ENCODE measurements at regions not wholly inside any gene's neighbourhood (a gene's known extent, or its start where the extent isn't known, plus 50 kb on each side); places are given as distances from the start of the nearest gene placed in this dataset.

- no peak for TF ChIP-seq NFIC (IDR thresholded peaks at IDR 0.05)
- TF ChIP-seq TEAD4 (IDR thresholded peaks at IDR 0.05), result no peak
- TF ChIP-seq CEBPB (IDR thresholded peaks at IDR 0.05), result no peak
- TF ChIP-seq EP300 (IDR thresholded peaks at IDR 0.05; ENCODE audit: borderline replicate concordance), result no peak
- no peak for TF ChIP-seq MAX (IDR thresholded peaks at IDR 0.05)
- TF ChIP-seq CREB1 (IDR thresholded peaks at IDR 0.05; ENCODE audit: low read depth), result no peak
- no peak for TF ChIP-seq TCF12 (IDR thresholded peaks at IDR 0.05; ENCODE audit: low read depth)
- no peak for TF ChIP-seq USF1 (IDR thresholded peaks at IDR 0.05)
These were observed 611.7 kb downstream of the ZIC1 start for GRCh38 chr3:148020861-148021260.

GRCh38 chr3:148021381-148021780, 612.2 kb downstream of the ZIC1 start:
- TF ChIP-seq YY1 (IDR thresholded peaks at IDR 0.05; ENCODE audit: low read depth) (no peak), REST (IDR thresholded peaks at IDR 0.05; ENCODE audit: low read depth) (no peak)

- TF ChIP-seq RAD21 (IDR thresholded peaks at IDR 0.05; ENCODE audit: low read depth), result no peak
- no peak for TF ChIP-seq EP300 (IDR thresholded peaks at IDR 0.05; ENCODE audit: borderline replicate concordance)
- TF ChIP-seq CEBPB (IDR thresholded peaks at IDR 0.05), result no peak
- no peak for TF ChIP-seq TEAD4 (IDR thresholded peaks at IDR 0.05)
- no peak for TF ChIP-seq TAF1 (IDR thresholded peaks at IDR 0.05; ENCODE audit: low read depth)
- TF ChIP-seq EGR1 (IDR thresholded peaks at IDR 0.05), result no peak
- TF ChIP-seq FOXM1 (IDR thresholded peaks at IDR 0.05; ENCODE audit: borderline replicate concordance, low read depth), result no peak
- TF ChIP-seq TCF12 (IDR thresholded peaks at IDR 0.05; ENCODE audit: low read depth), result no peak
- TF ChIP-seq CREB1 (IDR thresholded peaks at IDR 0.05; ENCODE audit: low read depth), result no peak
These were observed 614.8 kb downstream of the ZIC1 start for GRCh38 chr3:148023994-148024393.

GRCh38 chr3:148026009-148026588, 616.9 kb downstream of the ZIC1 start:
- TF ChIP-seq ZBTB7A (IDR thresholded peaks at IDR 0.05; ENCODE audit: low read depth), result no peak

- no peak for TF ChIP-seq TCF12 (IDR thresholded peaks at IDR 0.05; ENCODE audit: low read depth)
- no peak for TF ChIP-seq ZBTB7A (IDR thresholded peaks at IDR 0.05; ENCODE audit: low read depth)
- no peak for TF ChIP-seq TEAD4 (IDR thresholded peaks at IDR 0.05)
- TF ChIP-seq EP300 (IDR thresholded peaks at IDR 0.05; ENCODE audit: borderline replicate concordance), result no peak
- no peak for TF ChIP-seq RAD21 (IDR thresholded peaks at IDR 0.05; ENCODE audit: low read depth)
- no peak for TF ChIP-seq EGR1 (IDR thresholded peaks at IDR 0.05)
- no peak for TF ChIP-seq USF1 (IDR thresholded peaks at IDR 0.05)
- TF ChIP-seq YY1 (IDR thresholded peaks at IDR 0.05; ENCODE audit: low read depth), result no peak
- TF ChIP-seq FOXM1 (IDR thresholded peaks at IDR 0.05; ENCODE audit: borderline replicate concordance, low read depth), result no peak
- no peak for TF ChIP-seq NFIC (IDR thresholded peaks at IDR 0.05)
- TF ChIP-seq CEBPB (IDR thresholded peaks at IDR 0.05), result no peak
- TF ChIP-seq CREB1 (IDR thresholded peaks at IDR 0.05; ENCODE audit: low read depth), result no peak
- no peak for TF ChIP-seq MAX (IDR thresholded peaks at IDR 0.05)
- no peak for TF ChIP-seq REST (IDR thresholded peaks at IDR 0.05; ENCODE audit: low read depth)
These were observed 621.8 kb downstream of the ZIC1 start for GRCh38 chr3:148030975-148031374.

GRCh38 chr3:148034353-148034752, 625.2 kb downstream of the ZIC1 start:
- no peak for TF ChIP-seq FOXM1 (IDR thresholded peaks at IDR 0.05; ENCODE audit: borderline replicate concordance, low read depth)
- TF ChIP-seq CREB1 (IDR thresholded peaks at IDR 0.05; ENCODE audit: low read depth), result no peak
- TF ChIP-seq REST (IDR thresholded peaks at IDR 0.05; ENCODE audit: low read depth), result no peak
